ENCODE measurements at regions not wholly inside any gene's neighbourhood (a gene's known extent, or its start where the extent isn't known, plus 50 kb on each side); places are given as distances from the start of the nearest gene placed in this dataset.

GRCh38 chr2:236916651-236917050 lies 169.0 kb upstream of the COPS8 start:
- Histone ChIP-seq H3K14ac (ENCODE audit: low read length) (no peak overlapping the region), H3K23ac (ENCODE audit: low read length) (no peak overlapping the region), H3K4me1 (ENCODE audit: control insufficient read depth in 1 of 2, insufficient read depth in 2 of 2, low read length in 2 of 2) (peaks cover 2 to 6% of the 10 kb centered on the region in 2 experiments), H3K9me3 (ENCODE audit: insufficient read depth, low read depth, low read length) (no peaks in the 10 kb centered on the region), H3K79me1 (ENCODE audit: low read length) (peaks cover 5% of the 10 kb centered on the region), H4K8ac (ENCODE audit: low read depth, low read length) (no peak overlapping the region), H3K9ac (ENCODE audit: low read length) (no peak overlapping the region), H3K27me3 (ENCODE audit: insufficient read depth, low read length) (no peaks in the 10 kb centered on the region), H4K91ac (ENCODE audit: low read depth, low read length) (no peak overlapping the region), H3K36me3 (ENCODE audit: control insufficient read depth in 1 of 2, insufficient read depth in 2 of 2, low read length in 2 of 2) (no peaks in the 10 kb centered on the region), H2BK5ac (ENCODE audit: low read depth, low read length, poor library complexity) (no peak overlapping the region), H2AFZ (ENCODE audit: insufficient read depth, low read length, poor library complexity) (no peak overlapping the region), H3K18ac (ENCODE audit: low read length) (no peak overlapping the region), H3K79me2 (ENCODE audit: control insufficient read depth, insufficient read depth, low read length, poor library complexity) (no peaks in the 10 kb centered on the region), H2AK5ac (ENCODE audit: low read length) (no peak overlapping the region), H2BK120ac (ENCODE audit: insufficient read depth, low read length, poor library complexity) (no peak overlapping the region), H3K27ac (ENCODE audit: low read depth, low read length) (no peak overlapping the region), H3K4me3 (ENCODE audit: low read depth, low read length) (no peak overlapping the region), H2BK12ac (ENCODE audit: low read length) (no peak overlapping the region), H4K12ac (ENCODE audit: low read depth, low read length) (no peak overlapping the region), H3K4me2 (ENCODE audit: low read length) (no peak overlapping the region), H3K4ac (ENCODE audit: low read depth, low read length) (no peak overlapping the region)
- whole genome bisulfite sequencing (ENCODE audit: extremely low coverage, insufficient coverage, insufficient read length): no CpG with 5 or more reads among the region's 4 CpGs
- no peak for DNase-seq

GRCh38 chr2:236917164-236917563 lies 168.5 kb upstream of the COPS8 start:
- Histone ChIP-seq H3K4me3 (ENCODE audit: low read depth, low read length) (no peak overlapping the region), H3K36me3 (ENCODE audit: control insufficient read depth in 1 of 2, insufficient read depth in 2 of 2, low read length in 2 of 2) (no peaks in the 10 kb centered on the region), H3K14ac (ENCODE audit: low read length) (no peak overlapping the region), H2BK12ac (ENCODE audit: low read length) (no peak overlapping the region), H3K4ac (ENCODE audit: low read depth, low read length) (no peak overlapping the region), H3K4me1 (ENCODE audit: control insufficient read depth in 1 of 2, insufficient read depth in 2 of 2, low read length in 2 of 2) (peaks cover 2 to 6% of the 10 kb centered on the region in 2 experiments), H3K9me3 (ENCODE audit: insufficient read depth, low read depth, low read length) (no peaks in the 10 kb centered on the region), H3K79me1 (ENCODE audit: low read length) (peaks cover 5% of the 10 kb centered on the region), H2AK5ac (ENCODE audit: low read length) (no peak overlapping the region), H3K79me2 (ENCODE audit: control insufficient read depth, insufficient read depth, low read length, poor library complexity) (no peaks in the 10 kb centered on the region), H4K12ac (ENCODE audit: low read depth, low read length) (no peak overlapping the region), H3K27me3 (ENCODE audit: insufficient read depth, low read length) (no peaks in the 10 kb centered on the region), H3K9ac (ENCODE audit: low read length) (no peak overlapping the region), H2BK5ac (ENCODE audit: low read depth, low read length, poor library complexity) (no peak overlapping the region), H4K8ac (ENCODE audit: low read depth, low read length) (no peak overlapping the region), H3K27ac (ENCODE audit: low read depth, low read length) (no peak overlapping the region), H2BK120ac (ENCODE audit: insufficient read depth, low read length, poor library complexity) (no peak overlapping the region), H3K4me2 (ENCODE audit: low read length) (no peak overlapping the region), H2AFZ (ENCODE audit: insufficient read depth, low read length, poor library complexity) (no peak overlapping the region), H4K91ac (ENCODE audit: low read depth, low read length) (no peak overlapping the region), H3K18ac (ENCODE audit: low read length) (no peak overlapping the region), H3K23ac (ENCODE audit: low read length) (no peak overlapping the region)
- DNase-seq: no peak
- no CpG with 5 or more reads among the region's 3 CpGs for WGBS (ENCODE audit: extremely low coverage, insufficient coverage, insufficient read length)

- Histone ChIP-seq H3K27ac (ENCODE audit: low read depth, low read length) (no peak overlapping the region), H3K4me3 (ENCODE audit: low read depth, low read length) (no peak overlapping the region), H2BK120ac (ENCODE audit: insufficient read depth, low read length, poor library complexity) (no peak overlapping the region), H3K4ac (ENCODE audit: low read depth, low read length) (no peak overlapping the region), H3K79me1 (ENCODE audit: low read length) (peaks cover 5% of the 10 kb centered on the region), H2BK5ac (ENCODE audit: low read depth, low read length, poor library complexity) (no peak overlapping the region), H4K91ac (ENCODE audit: low read depth, low read length) (no peak overlapping the region), H3K4me1 (ENCODE audit: control insufficient read depth in 1 of 2, insufficient read depth in 2 of 2, low read length in 2 of 2) (peaks cover 2 to 6% of the 10 kb centered on the region in 2 experiments), H3K18ac (ENCODE audit: low read length) (no peak overlapping the region), H3K79me2 (ENCODE audit: control insufficient read depth, insufficient read depth, low read length, poor library complexity) (no peaks in the 10 kb centered on the region), H4K12ac (ENCODE audit: low read depth, low read length) (no peak overlapping the region), H2AFZ (ENCODE audit: insufficient read depth, low read length, poor library complexity) (no peak overlapping the region), H2AK5ac (ENCODE audit: low read length) (no peak overlapping the region), H2BK12ac (ENCODE audit: low read length) (no peak overlapping the region), H3K36me3 (ENCODE audit: control insufficient read depth in 1 of 2, insufficient read depth in 2 of 2, low read length in 2 of 2) (no peaks in the 10 kb centered on the region), H3K27me3 (ENCODE audit: insufficient read depth, low read length) (no peaks in the 10 kb centered on the region), H3K4me2 (ENCODE audit: low read length) (no peak overlapping the region), H4K8ac (ENCODE audit: low read depth, low read length) (no peak overlapping the region), H3K9ac (ENCODE audit: low read length) (no peak overlapping the region), H3K23ac (ENCODE audit: low read length) (no peak overlapping the region), H3K14ac (ENCODE audit: low read length) (no peak overlapping the region), H3K9me3 (ENCODE audit: insufficient read depth, low read depth, low read length) (no peaks in the 10 kb centered on the region)
- no peak for DNase-seq
- WGBS (ENCODE audit: extremely low coverage, insufficient coverage, insufficient read length): no CpG with 5 or more reads among the region's 9 CpGs
These were observed 167.1 kb upstream of the COPS8 start for GRCh38 chr2:236918545-236918944.

GRCh38 chr2:236919209-236919608 lies 166.5 kb upstream of the COPS8 start:
- Histone ChIP-seq H4K12ac (ENCODE audit: low read depth, low read length) (no peak overlapping the region), H3K4me2 (ENCODE audit: low read length) (no peak overlapping the region), H3K18ac (ENCODE audit: low read length) (no peak overlapping the region), H3K79me2 (ENCODE audit: control insufficient read depth, insufficient read depth, low read length, poor library complexity) (no peaks in the 10 kb centered on the region), H4K8ac (ENCODE audit: low read depth, low read length) (no peak overlapping the region), H3K14ac (ENCODE audit: low read length) (no peak overlapping the region), H2BK5ac (ENCODE audit: low read depth, low read length, poor library complexity) (no peak overlapping the region), H3K4me1 (ENCODE audit: control insufficient read depth in 1 of 2, insufficient read depth in 2 of 2, low read length in 2 of 2) (peaks cover 2 to 6% of the 10 kb centered on the region in 2 experiments), H3K4me3 (ENCODE audit: low read depth, low read length) (no peak overlapping the region), H3K9ac (ENCODE audit: low read length) (no peak overlapping the region), H3K23ac (ENCODE audit: low read length) (no peak overlapping the region), H2AK5ac (ENCODE audit: low read length) (no peak overlapping the region), H2AFZ (ENCODE audit: insufficient read depth, low read length, poor library complexity) (no peak overlapping the region), H3K4ac (ENCODE audit: low read depth, low read length) (no peak overlapping the region), H3K9me3 (ENCODE audit: insufficient read depth, low read depth, low read length) (no peaks in the 10 kb centered on the region), H3K79me1 (ENCODE audit: low read length) (peaks cover 5% of the 10 kb centered on the region), H4K91ac (ENCODE audit: low read depth, low read length) (no peak overlapping the region), H2BK12ac (ENCODE audit: low read length) (no peak overlapping the region), H3K36me3 (ENCODE audit: control insufficient read depth in 1 of 2, insufficient read depth in 2 of 2, low read length in 2 of 2) (no peaks in the 10 kb centered on the region), H3K27me3 (ENCODE audit: insufficient read depth, low read length) (no peaks in the 10 kb centered on the region), H3K27ac (ENCODE audit: low read depth, low read length) (no peak overlapping the region), H2BK120ac (ENCODE audit: insufficient read depth, low read length, poor library complexity) (no peak overlapping the region)
- WGBS (ENCODE audit: extremely low coverage, insufficient coverage, insufficient read length): no CpG with 5 or more reads among the region's 9 CpGs
- no peak for DNase-seq
